Activated T-cell treated with anti-CD3 and anti-CD28 coated beads, Interleukin-2, amount 50 U/mL, for 72 hours (primary cell): ENCODE measurements at regions not wholly inside any gene's neighbourhood (a gene's known extent, or its start where the extent isn't known, plus 50 kb on each side); places are given as distances from the start of the nearest gene placed in this dataset.
A peak's percentile ranks its signal among the peaks of the same experiment; 100 is the strongest.

Experiments
- ATAC-seq, 2 donors: fragments of 150-1000 bp; cut with Tn5 transposase; replicated peaks in 1 of 2; 2 replicates each; pipeline ENCODE4 v1.10.0; 2021; ENCODE audit warnings: moderate library complexity in 2 of 2, mild to moderate bottlenecking in 1 of 2
- DNase-seq, 2 donors: peaks; one replicate each; pipeline ENCODE4 v3.0.0; 2021 to 2022; ENCODE audit warnings: mixed read lengths in 1 of 2
- H3K27ac Mint-ChIP-seq: one replicate; pipeline ENCODE4 v1.8.0; 2022; ENCODE audit warnings: mild to moderate bottlenecking, moderate library complexity, mixed read lengths
- H3K27me3 Mint-ChIP-seq: one replicate; pipeline ENCODE4 v1.8.0; 2022; ENCODE audit warnings: low read depth, mixed read lengths
- H3K36me3 Mint-ChIP-seq, 2 donors: one replicate each; pipeline ENCODE4 v1.8.0; 2022; ENCODE audit warnings: mixed read lengths in 2 of 2, mild to moderate bottlenecking in 1 of 2; ENCODE audit not compliant: insufficient read depth in 2 of 2
- H3K4me1 Mint-ChIP-seq: one replicate; pipeline ENCODE4 v1.8.0; 2022; ENCODE audit warnings: low read depth, mixed read lengths
- H3K4me3 Mint-ChIP-seq, 2 donors: one replicate each; pipeline ENCODE4 v1.8.0; 2022; ENCODE audit warnings: mild to moderate bottlenecking in 2 of 2, mixed read lengths in 2 of 2, moderate library complexity in 2 of 2
- H3K9me3 Mint-ChIP-seq, 2 donors: one replicate each; pipeline ENCODE4 v1.8.0; 2022; ENCODE audit warnings: mixed read lengths in 2 of 2

GRCh38 chr20:20821484-20822260, 109.2 kb upstream of the RALGAPA2 start:
- no peaks in the 10 kb centered on the region for H3K9me3 Mint-ChIP-seq
- DNase-seq: no peak
- peaks cover 5% of the 10 kb centered on the region for H3K4me1 Mint-ChIP-seq
- peaks cover 24% of the 10 kb centered on the region for H3K27me3 Mint-ChIP-seq
- no peak overlapping the region for H3K4me3 Mint-ChIP-seq
- H3K36me3 Mint-ChIP-seq: no peaks in the 10 kb centered on the region
- ATAC-seq: no peak
- no peak overlapping the region for H3K27ac Mint-ChIP-seq

- H3K4me3 Mint-ChIP-seq: no peak overlapping the region
- H3K27me3 Mint-ChIP-seq: peaks cover 17% of the 10 kb centered on the region
- H3K4me1 Mint-ChIP-seq: peaks cover 5% of the 10 kb centered on the region
- DNase-seq (no peak), ATAC-seq (no peak)
- H3K36me3 Mint-ChIP-seq: no peaks in the 10 kb centered on the region
- no peaks in the 10 kb centered on the region for H3K9me3 Mint-ChIP-seq
- no peak overlapping the region for H3K27ac Mint-ChIP-seq
Measured at GRCh38 chr20:20820785-20821483, 108.5 kb upstream of the RALGAPA2 start.

DNA sequence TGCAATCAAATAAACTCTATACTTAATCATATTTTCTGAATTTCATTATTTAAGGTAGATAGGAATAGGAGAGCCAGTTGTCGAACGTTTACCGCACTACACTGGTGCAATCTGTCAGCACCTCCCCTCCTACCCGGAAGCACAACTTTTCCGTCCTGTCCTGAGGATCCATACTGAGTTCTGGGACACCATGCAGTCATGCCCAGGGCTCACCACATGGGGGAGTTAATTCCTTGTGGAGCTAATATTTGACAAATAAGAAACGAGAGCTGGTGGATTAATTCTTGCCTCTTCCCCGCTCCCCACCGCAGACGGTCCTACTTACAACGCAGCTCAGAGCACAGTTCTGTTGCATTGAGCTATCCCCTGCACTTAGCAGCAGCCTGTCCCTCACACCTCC, 107.7 kb upstream of the RALGAPA2 start:
- Mint-ChIP-seq H3K36me3 (no peaks in the 10 kb centered on the region), H3K4me1 (peaks cover 5% of the 10 kb centered on the region), H3K9me3 (no peaks in the 10 kb centered on the region), H3K4me3 (no peak overlapping the region), H3K27ac (no peak overlapping the region), H3K27me3 (peaks cover 17% of the 10 kb centered on the region)
- DNase-seq (no peak), ATAC-seq (no peak)

DNA sequence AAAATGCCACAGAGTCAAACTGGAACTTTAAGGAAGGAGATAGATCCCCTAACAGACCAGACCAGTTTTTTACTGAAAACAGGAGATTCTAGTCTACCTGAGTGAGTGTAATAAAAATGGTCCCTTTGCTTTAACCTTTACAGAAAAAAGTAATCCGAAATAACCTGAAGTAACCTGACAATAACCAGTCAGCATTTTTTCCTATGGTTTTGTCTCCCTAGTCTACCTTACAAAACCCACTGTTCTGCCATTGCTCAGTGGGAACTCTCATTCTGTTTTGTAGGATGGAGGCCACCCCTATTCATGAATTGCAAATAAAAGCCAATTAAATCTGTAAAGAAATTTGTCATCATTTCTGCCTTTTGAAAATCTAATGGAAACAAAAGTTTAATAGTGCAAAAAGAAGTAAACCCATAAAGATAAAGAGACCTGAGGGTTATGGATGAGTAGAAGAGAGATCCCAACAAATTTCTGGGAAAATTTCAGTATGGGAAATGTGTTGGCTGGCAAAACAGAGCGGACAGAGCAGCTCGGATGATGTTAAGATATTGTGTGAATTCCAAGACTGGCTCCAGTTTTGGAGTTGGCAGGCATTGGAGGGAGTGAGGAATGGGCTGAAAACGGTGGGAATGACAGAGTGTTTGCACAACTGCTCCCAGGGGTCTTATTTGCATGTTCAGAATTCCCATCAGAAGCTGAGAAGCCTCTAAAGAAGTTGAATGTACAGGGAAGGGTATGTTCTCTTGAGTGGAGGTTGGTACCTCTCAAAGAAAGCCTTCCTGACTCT, 104.7 kb upstream of the RALGAPA2 start:
- Mint-ChIP-seq H3K4me1 (no peaks in the 10 kb centered on the region), H3K4me3 (no peak overlapping the region), H3K9me3 (no peaks in the 10 kb centered on the region), H3K27ac (no peak overlapping the region), H3K27me3 (peaks cover 11% of the 10 kb centered on the region), H3K36me3 (no peaks in the 10 kb centered on the region)
- ATAC-seq (no peak), DNase-seq (no peak)

DNA sequence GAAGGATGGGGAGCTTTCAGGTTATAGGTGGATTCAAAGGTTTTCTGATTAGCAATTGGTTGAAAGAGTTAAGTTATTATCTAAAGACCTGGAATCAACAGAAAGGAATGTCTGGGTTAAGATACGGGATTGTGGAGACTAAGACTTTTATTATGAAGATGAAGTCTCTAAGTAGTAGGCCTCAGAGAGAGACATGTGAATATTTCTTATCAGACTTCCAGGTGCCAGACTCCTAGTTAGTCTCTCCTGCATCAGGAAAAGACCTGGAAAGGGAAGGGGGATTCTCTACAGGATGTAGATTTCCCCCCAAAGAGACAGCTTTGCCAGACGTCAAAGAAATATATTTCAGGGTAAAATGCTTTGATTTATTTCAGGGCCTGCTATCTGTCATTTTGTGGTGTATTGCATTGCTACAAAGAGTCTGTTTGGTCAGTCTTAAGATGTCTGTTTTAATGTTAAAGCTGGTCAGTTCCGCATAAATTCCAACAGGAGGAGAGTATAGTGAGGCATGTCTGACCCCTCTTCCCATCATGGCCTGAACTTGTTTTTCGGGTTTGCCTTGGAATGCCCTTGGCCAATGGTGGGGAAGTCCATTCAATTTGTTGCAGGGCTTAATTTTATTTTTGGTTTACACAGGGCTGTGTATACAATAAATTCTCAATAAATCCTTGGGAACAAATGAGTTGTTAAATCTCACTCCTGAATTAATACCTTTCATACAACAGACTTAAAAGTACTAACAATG, 103.4 kb upstream of the RALGAPA2 start:
- ATAC-seq: no peak
- no peak for DNase-seq
- Mint-ChIP-seq H3K36me3 (no peaks in the 10 kb centered on the region), H3K27ac (no peak overlapping the region), H3K27me3 (peaks cover 12% of the 10 kb centered on the region), H3K4me1 (no peaks in the 10 kb centered on the region), H3K4me3 (no peak overlapping the region), H3K9me3 (no peaks in the 10 kb centered on the region)

GRCh38 chr20:20814685-20815084, 102.2 kb upstream of the RALGAPA2 start:
- H3K36me3 Mint-ChIP-seq: no peaks in the 10 kb centered on the region
- no peak overlapping the region for H3K27ac Mint-ChIP-seq
- H3K4me1 Mint-ChIP-seq: no peaks in the 10 kb centered on the region
- H3K9me3 Mint-ChIP-seq: no peaks in the 10 kb centered on the region
- H3K27me3 Mint-ChIP-seq: peaks cover 9% of the 10 kb centered on the region
- ATAC-seq (no peak), DNase-seq (no peak)
- H3K4me3 Mint-ChIP-seq: no peak overlapping the region

- Mint-ChIP-seq H3K36me3 (no peaks in the 10 kb centered on the region), H3K4me1 (no peaks in the 10 kb centered on the region), H3K9me3 (no peaks in the 10 kb centered on the region), H3K4me3 (no peak overlapping the region), H3K27ac (no peak overlapping the region), H3K27me3 (peaks cover 14% of the 10 kb centered on the region)
- no peak for ATAC-seq
- no peak for DNase-seq
Measured at GRCh38 chr20:20812136-20812535, 99.7 kb upstream of the RALGAPA2 start.

DNA sequence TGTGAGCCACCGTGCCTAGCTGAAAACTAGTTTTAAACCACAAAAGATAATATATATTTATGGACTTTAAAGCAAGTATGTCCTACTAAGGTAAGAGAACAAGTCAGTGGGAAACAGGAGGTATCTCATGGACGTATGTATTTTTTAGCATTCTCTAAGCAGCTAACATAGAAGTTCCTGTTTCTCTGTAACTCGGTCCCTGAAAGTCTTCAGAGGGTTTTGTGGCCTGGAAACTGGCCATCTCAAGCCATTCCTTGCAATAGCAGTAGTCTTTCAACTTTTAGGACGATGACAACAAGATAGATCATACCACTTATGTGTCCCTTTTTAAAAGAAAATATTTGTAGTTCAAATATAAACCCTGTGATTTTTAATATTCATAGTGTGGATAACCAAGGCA, 95.6 kb upstream of the RALGAPA2 start:
- Mint-ChIP-seq H3K4me1 (no peaks in the 10 kb centered on the region), H3K27me3 (peaks cover 14% of the 10 kb centered on the region), H3K36me3 (no peaks in the 10 kb centered on the region), H3K27ac (no peak overlapping the region), H3K4me3 (no peak overlapping the region), H3K9me3 (no peaks in the 10 kb centered on the region)
- ATAC-seq: no peak
- DNase-seq: no peak

DNA sequence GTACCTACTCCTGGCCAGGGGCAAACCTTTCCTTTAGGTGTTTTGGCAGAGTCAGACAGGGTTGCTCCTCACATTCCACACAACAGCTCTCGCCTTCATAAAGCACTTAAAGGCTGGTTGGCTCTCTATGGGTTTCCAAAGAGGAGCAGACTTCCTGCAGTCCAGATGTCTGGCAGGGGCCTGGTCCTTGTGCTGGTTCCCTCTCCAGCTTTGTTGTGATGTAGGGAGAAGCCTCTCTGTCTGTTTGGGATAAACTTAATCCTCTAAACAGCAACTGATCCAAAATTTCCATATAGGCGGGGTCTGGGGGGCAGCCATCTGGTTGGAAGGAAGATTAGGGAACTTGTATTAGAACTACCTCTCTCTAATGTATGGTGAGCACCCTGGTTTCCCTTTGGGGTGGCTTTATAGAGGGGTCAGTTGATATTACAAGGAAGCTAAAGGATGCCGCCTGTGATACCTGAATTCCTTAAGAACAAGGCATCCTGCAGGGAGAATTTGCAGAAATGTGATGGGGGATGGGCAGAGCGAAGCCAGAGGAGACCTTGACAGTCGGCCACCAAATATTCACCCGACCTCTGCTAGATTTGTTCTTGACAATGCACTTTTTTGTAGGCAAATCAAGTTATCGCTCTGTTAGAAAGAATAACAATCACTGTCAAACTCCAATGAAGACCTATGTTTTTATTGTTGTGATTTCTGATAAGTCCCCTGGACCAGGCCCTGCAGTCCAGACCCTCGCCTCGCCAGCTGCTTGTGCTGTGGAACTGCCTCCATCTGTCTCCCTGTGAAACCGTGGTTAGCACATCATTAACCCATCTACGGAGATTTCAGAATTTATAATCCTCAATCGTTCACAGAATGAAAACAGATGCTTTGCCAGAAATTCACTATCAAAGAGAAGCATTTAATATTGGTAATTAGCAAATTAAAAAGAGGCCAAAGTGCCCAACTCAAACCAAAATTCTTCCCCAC, 94.0 kb upstream of the RALGAPA2 start:
- Mint-ChIP-seq H3K27ac (no peak overlapping the region), H3K4me3 (no peak overlapping the region), H3K4me1 (no peaks in the 10 kb centered on the region), H3K27me3 (peaks cover 14% of the 10 kb centered on the region), H3K36me3 (no peaks in the 10 kb centered on the region), H3K9me3 (no peaks in the 10 kb centered on the region)
- DNase-seq: no peak
- ATAC-seq: no peak

- DNase-seq (no peak), ATAC-seq (no peak)
- no peak overlapping the region for H3K27ac Mint-ChIP-seq
- H3K9me3 Mint-ChIP-seq: no peaks in the 10 kb centered on the region
- H3K4me1 Mint-ChIP-seq: no peaks in the 10 kb centered on the region
- no peaks in the 10 kb centered on the region for H3K27me3 Mint-ChIP-seq
- H3K4me3 Mint-ChIP-seq: no peak overlapping the region
- H3K36me3 Mint-ChIP-seq: no peaks in the 10 kb centered on the region
Measured at GRCh38 chr20:20803011-20803410, 90.6 kb upstream of the RALGAPA2 start.

DNA sequence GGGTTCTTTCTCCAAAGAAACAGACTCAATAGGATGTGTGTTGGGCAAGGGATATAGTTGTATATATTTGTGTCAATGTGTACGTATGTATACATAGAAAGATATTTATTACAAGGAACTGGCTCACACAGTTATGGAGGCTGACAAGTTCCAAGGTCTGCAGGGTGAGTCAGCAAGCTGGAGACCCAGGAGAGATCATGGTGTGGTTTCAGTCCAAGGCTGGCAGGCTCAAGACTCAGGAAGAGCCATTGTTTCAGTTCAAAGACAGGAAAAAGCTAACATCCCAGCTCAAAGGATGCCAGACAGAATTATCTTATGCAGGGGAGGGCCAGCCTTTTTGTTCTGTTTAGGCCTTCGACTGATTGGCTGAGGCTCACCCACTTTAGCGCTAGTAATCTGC, 89.9 kb upstream of the RALGAPA2 start:
- Mint-ChIP-seq H3K4me3 (no peak overlapping the region), H3K36me3 (no peaks in the 10 kb centered on the region), H3K27me3 (no peaks in the 10 kb centered on the region), H3K9me3 (no peaks in the 10 kb centered on the region), H3K27ac (peak overlapping the region; percentile 12), H3K4me1 (no peaks in the 10 kb centered on the region)
- DNase-seq (no peak), ATAC-seq (no peak)

DNA sequence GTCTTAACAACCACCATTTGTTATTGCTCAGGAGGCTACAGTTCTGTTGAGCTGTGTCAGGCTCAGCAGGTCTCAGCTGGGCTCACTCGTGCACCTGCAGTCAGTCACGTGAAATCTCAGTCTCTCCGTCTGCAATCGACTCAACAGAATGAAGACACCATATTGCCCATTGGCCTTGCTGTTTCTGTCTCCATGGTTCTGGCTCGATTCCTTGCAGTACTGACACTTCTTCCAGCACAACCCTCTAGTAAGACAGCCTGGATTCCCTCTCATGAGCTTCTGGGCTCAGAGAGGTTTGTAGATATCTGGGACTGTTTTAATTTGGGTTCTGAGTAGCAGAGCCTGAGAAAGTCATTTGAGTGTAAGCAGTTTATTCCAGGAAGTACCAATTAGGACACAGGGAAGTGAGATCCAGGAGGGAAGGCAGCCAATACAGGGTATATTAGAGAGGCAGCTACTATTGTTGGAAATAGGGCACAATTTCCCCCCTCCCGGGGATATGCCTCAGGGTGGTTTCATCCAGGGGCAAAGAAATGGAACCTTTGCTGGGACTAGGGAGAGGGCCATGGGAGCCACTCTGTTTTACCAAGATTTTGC, 87.4 kb upstream of the RALGAPA2 start:
- H3K9me3 Mint-ChIP-seq: no peaks in the 10 kb centered on the region
- DNase-seq (no peak), ATAC-seq (no peak)
- H3K36me3 Mint-ChIP-seq: no peaks in the 10 kb centered on the region
- H3K4me3 Mint-ChIP-seq: no peak overlapping the region
- no peaks in the 10 kb centered on the region for H3K4me1 Mint-ChIP-seq
- no peak overlapping the region for H3K27ac Mint-ChIP-seq
- H3K27me3 Mint-ChIP-seq: no peaks in the 10 kb centered on the region
